Neural crest cell (in vitro differentiated cells): ENCODE measurements at regions not wholly inside any gene's neighbourhood (a gene's known extent, or its start where the extent isn't known, plus 50 kb on each side); places are given as distances from the start of the nearest gene placed in this dataset.

Experiments
- DNase-seq: peaks from one replicate; pipeline ENCODE4 v3.0.0; 2021; ENCODE audit warnings: low read depth, mixed read lengths, low spot score
- H3K27ac Mint-ChIP-seq: one replicate; pipeline ENCODE4 v1.8.0; 2021; ENCODE audit warnings: mild to moderate bottlenecking, mixed read lengths; ENCODE audit not compliant: unreplicated experiment
- H3K27me3 Mint-ChIP-seq: 2 replicates; pipeline ENCODE4 v1.8.0; 2021; ENCODE audit warnings: low read depth, mild to moderate bottlenecking, mixed read lengths
- H3K36me3 Mint-ChIP-seq: 2 replicates; pipeline ENCODE4 v1.8.0; 2021; ENCODE audit warnings: low read depth, mild to moderate bottlenecking, mixed read lengths
- H3K4me1 Mint-ChIP-seq: 2 replicates; pipeline ENCODE4 v1.8.0; 2021; ENCODE audit warnings: mixed read lengths
- H3K4me3 Mint-ChIP-seq: one replicate; pipeline ENCODE4 v1.8.0; 2021; ENCODE audit warnings: mild to moderate bottlenecking, mixed read lengths
- H3K9me3 Mint-ChIP-seq: 2 replicates; pipeline ENCODE4 v1.8.0; 2021; ENCODE audit warnings: mixed read lengths
- CTCF ChIP-seq: fragments of 200-600 bp; sonication (generic); conservative IDR thresholded peaks from 2 replicates; pipeline ENCODE4 v1.5.0; 2021; ENCODE audit warnings: antibody characterized with exemption, mild to moderate bottlenecking

GRCh38 chr14:85789506-85789905 lies 259.6 kb downstream of the FLRT2 start:
- no peaks in the 10 kb centered on the region for H3K9me3 Mint-ChIP-seq
- no peaks in the 10 kb centered on the region for H3K36me3 Mint-ChIP-seq
- TF ChIP-seq CTCF: no peak
- H3K27me3 Mint-ChIP-seq: no peaks in the 10 kb centered on the region
- DNase-seq: no peak
- H3K4me1 Mint-ChIP-seq: peaks cover 20% of the 10 kb centered on the region
- H3K27ac Mint-ChIP-seq: no peak overlapping the region
- no peak overlapping the region for H3K4me3 Mint-ChIP-seq

DNA sequence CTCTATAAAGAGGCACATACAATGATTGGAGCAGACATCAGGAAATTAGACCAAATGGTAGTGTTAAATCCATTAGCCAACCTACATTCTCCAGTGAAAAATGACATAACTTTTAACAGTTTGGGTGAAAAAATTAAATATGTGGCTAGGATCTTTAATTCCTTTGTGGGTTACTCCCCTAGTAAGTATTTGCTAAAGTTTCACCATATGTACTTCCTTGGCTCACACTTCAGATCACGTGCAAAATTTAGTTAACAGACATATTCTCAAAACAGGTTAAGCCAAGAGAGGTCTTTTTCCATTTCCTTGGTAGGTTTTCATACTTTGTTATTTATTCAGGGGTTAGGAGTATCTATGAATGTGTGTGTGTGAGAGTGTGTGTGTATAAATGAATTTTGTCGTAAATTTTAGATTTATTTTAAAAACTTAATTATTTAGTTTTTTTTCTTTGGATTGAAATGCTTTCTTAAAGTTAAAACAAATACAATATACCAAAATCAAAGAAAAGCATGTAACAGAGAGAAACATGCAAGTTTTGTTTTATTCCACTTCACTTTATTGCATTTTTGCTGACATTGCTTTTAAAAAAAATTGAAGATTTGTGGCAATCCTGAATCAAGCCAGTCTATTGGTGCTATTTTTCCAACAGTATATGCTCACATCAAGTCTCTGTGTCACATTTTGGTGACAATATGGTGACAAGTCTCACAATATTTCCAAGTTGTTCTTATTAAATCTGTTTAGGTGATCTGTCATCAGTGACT lies 258.7 kb downstream of the FLRT2 start:
- no peaks in the 10 kb centered on the region for H3K36me3 Mint-ChIP-seq
- no peaks in the 10 kb centered on the region for H3K9me3 Mint-ChIP-seq
- H3K4me1 Mint-ChIP-seq: peaks cover 24% of the 10 kb centered on the region
- no peaks in the 10 kb centered on the region for H3K27me3 Mint-ChIP-seq
- no peak overlapping the region for H3K27ac Mint-ChIP-seq
- DNase-seq: no peak
- TF ChIP-seq CTCF: no peak
- H3K4me3 Mint-ChIP-seq: no peak overlapping the region

DNA sequence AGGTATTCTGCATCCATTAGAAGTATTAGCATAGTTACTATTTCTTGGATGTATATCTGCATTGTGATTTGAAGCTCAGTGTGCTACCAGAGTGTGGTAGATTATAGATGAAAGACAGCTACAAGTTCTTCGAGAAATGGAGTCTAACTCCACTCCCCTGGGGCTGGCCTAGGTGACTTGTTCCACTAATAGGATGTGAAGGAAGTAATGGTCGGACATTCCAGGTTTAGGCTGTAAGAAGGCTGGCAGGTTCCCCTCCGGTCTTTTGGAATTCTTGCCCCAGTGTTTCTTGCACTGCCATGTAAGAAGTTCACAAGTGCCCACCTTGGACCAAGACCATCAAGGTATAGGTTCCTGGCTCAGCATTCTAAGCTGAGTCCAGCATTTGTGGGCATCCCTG lies 236.4 kb downstream of the FLRT2 start:
- Mint-ChIP-seq H3K4me1 (peaks cover 30% of the 10 kb centered on the region), H3K27me3 (peaks cover 32% of the 10 kb centered on the region), H3K36me3 (no peaks in the 10 kb centered on the region), H3K9me3 (no peaks in the 10 kb centered on the region), H3K4me3 (no peak overlapping the region), H3K27ac (no peak overlapping the region)
- no peak for DNase-seq
- TF ChIP-seq CTCF: no peak

GRCh38 chr14:85764822-85765221 lies 234.9 kb downstream of the FLRT2 start:
- TF ChIP-seq CTCF: no peak
- no peaks in the 10 kb centered on the region for H3K36me3 Mint-ChIP-seq

DNA sequence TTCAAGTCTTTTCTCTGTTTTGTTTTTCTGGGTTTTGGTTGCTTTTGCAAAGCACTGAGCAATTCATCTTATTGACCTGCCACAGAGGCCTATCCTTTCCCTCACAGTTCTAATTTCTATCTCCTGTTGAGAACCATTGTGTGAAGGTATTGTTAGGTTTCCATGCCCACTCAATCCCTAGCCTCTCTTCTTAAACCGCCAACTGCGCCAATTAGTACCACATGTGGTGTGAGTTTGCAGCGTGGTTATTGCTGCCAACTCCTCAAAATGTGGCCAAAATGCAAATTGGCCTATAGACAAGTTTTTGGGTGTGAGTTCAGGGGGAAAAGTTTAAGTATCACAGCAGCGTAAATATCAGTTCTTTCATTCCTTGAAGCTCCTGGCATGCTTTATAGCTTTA lies 232.6 kb downstream of the FLRT2 start:
- H3K36me3 Mint-ChIP-seq: no peaks in the 10 kb centered on the region

More at GRCh38 chr14:85764822-85765221, 234.9 kb downstream of the FLRT2 start:
- Mint-ChIP-seq H3K27ac (no peak overlapping the region), H3K27me3 (peaks cover 36% of the 10 kb centered on the region), H3K4me3 (no peak overlapping the region), H3K4me1 (peaks cover 36% of the 10 kb centered on the region), H3K9me3 (peaks cover 2% of the 10 kb centered on the region)
- DNase-seq: no peak

More for the DNA sequence above, 232.6 kb downstream of the FLRT2 start:
- Mint-ChIP-seq H3K4me1 (peaks cover 36% of the 10 kb centered on the region), H3K27ac (no peak overlapping the region), H3K27me3 (peaks cover 22% of the 10 kb centered on the region), H3K9me3 (peaks cover 3% of the 10 kb centered on the region), H3K4me3 (no peak overlapping the region)
- no peak for TF ChIP-seq CTCF
- DNase-seq: no peak
